ENCODE measurements at regions not wholly inside any gene's neighbourhood (a gene's known extent, or its start where the extent isn't known, plus 50 kb on each side); places are given as distances from the start of the nearest gene placed in this dataset.

GRCh38 chr2:121159291-121160071 lies 125.5 kb downstream of the TFCP2L1 start:
- no peak for DNase-seq (ENCODE audit: low read depth)

GRCh38 chr2:121160366-121160765 lies 124.6 kb downstream of the TFCP2L1 start:
- DNase-seq (ENCODE audit: low read depth) = no peak

- DNase-seq (ENCODE audit: low read depth) = no peak
These were observed 123.7 kb downstream of the TFCP2L1 start for GRCh38 chr2:121161272-121161671.

DNA sequence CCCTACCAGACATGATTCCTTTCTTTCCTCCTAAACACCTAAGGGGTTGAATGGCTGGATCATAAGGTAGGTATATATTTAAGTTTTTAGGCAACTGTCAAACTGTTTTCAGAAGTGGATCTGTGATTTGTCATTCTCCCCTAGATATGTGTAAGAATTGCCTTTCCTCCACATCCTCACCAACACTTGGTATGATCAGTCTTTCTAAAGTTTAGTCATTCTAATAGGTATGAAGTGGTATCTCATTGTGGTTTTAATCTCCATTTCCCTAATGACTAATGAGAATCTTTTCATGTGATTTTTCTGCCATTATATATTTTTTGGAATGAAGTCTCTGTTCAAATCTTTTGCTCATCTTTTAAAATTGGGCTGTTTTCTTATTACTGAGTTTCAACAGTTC lies 122.1 kb downstream of the TFCP2L1 start:
- DNase-seq (ENCODE audit: low read depth) = no peak

- DNase-seq (ENCODE audit: low read depth) = no peak
These were observed 121.0 kb downstream of the TFCP2L1 start for GRCh38 chr2:121164042-121164441.

- no peak for DNase-seq (ENCODE audit: low read depth)
These were observed 119.9 kb downstream of the TFCP2L1 start for GRCh38 chr2:121165038-121165542.
